ENCODE measurements at regions not wholly inside any gene's neighbourhood (a gene's known extent, or its start where the extent isn't known, plus 50 kb on each side); places are given as distances from the start of the nearest gene placed in this dataset.

DNA sequence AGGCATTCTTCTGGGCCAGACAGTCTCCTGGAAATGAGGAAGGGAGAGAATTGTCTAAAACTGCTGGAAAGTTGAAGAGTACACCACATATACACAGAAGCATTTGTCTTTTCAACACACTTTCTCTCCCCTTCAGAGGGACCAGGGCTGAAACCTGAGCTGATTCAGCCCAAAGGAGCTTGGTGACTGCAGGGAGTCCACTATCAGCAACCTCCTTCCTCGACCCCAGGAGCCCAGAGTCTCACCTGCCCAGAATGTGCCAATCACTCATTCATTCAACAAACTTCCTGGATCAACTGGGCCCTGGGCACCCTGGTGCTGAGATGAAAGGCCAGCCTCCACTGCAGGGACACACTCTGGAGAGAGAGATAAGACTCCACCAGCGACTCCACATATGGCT, 128.9 kb upstream of the VSTM2B start:
- TF ChIP-seq, protein P1, sequence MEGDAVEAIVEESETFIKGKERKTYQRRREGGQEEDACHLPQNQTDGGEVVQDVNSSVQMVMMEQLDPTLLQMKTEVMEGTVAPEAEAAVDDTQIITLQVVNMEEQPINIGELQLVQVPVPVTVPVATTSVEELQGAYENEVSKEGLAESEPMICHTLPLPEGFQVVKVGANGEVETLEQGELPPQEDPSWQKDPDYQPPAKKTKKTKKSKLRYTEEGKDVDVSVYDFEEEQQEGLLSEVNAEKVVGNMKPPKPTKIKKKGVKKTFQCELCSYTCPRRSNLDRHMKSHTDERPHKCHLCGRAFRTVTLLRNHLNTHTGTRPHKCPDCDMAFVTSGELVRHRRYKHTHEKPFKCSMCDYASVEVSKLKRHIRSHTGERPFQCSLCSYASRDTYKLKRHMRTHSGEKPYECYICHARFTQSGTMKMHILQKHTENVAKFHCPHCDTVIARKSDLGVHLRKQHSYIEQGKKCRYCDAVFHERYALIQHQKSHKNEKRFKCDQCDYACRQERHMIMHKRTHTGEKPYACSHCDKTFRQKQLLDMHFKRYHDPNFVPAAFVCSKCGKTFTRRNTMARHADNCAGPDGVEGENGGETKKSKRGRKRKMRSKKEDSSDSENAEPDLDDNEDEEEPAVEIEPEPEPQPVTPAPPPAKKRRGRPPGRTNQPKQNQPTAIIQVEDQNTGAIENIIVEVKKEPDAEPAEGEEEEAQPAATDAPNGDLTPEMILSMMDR (IDR thresholded peaks at IDR 0.05; ENCODE audit: low read depth, low read length): no peak
- no peak overlapping the region for H3K4me3 ChIP-seq (replicated peaks in 1 of 2; ENCODE audit: low read depth in 2 of 2, low read length in 2 of 2)

DNA sequence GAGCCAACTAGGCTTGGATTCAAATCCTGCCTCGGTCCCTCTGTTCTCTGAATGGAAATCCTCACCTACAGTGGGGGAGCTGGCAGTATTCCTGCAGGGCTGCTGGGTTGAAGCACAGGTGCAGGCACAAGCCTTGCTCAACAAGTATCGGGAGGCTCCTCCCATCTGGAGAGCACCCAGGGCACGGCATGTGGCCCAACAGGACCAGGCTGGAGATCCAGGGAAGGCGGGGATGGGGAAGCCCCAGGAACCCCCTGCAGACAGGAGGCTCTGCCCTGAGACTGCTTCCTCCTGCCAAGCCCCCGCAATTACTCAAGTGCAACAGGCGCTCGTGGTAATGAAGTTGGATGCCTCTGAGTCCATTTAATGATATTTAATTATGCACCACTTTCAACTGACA, 128.0 kb upstream of the VSTM2B start:
- TF ChIP-seq, protein P1 (IDR thresholded peaks at IDR 0.05; ENCODE audit: low read depth, low read length): no peak
- no peak for DNase-seq (ENCODE audit: low read depth in 2 of 2)
- H3K4me3 ChIP-seq (replicated peaks in 1 of 2; ENCODE audit: low read depth in 2 of 2, low read length in 2 of 2): no peak overlapping the region

More for the DNA sequence above, 128.9 kb upstream of the VSTM2B start:
- DNase-seq (ENCODE audit: low read depth in 2 of 2): no peak

DNA sequence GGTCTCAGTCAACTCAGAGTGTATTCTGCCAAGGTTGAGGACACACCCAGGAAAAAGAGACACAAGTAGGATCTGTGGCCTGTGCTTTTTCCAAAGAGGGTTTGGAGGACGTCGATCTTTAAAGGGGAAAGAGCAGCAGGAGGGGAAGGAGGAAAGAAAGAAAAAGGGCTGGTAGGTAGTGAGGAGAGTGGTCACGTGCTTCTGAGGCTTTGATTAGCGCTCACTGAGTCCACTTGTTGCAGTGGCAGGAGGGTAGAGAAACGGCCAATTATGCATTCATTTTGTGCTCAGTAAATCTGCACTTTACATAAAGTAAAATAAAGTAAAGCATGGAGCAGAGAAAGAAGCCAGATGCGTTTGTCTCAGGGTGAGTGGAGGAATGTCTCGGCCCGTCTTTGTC, 126.0 kb upstream of the VSTM2B start:
- no peak overlapping the region for H3K4me3 ChIP-seq (replicated peaks in 1 of 2; ENCODE audit: low read depth in 2 of 2, low read length in 2 of 2)
- DNase-seq (ENCODE audit: low read depth in 2 of 2): no peak
- TF ChIP-seq, protein P1 (IDR thresholded peaks at IDR 0.05; ENCODE audit: low read depth, low read length): no peak

DNA sequence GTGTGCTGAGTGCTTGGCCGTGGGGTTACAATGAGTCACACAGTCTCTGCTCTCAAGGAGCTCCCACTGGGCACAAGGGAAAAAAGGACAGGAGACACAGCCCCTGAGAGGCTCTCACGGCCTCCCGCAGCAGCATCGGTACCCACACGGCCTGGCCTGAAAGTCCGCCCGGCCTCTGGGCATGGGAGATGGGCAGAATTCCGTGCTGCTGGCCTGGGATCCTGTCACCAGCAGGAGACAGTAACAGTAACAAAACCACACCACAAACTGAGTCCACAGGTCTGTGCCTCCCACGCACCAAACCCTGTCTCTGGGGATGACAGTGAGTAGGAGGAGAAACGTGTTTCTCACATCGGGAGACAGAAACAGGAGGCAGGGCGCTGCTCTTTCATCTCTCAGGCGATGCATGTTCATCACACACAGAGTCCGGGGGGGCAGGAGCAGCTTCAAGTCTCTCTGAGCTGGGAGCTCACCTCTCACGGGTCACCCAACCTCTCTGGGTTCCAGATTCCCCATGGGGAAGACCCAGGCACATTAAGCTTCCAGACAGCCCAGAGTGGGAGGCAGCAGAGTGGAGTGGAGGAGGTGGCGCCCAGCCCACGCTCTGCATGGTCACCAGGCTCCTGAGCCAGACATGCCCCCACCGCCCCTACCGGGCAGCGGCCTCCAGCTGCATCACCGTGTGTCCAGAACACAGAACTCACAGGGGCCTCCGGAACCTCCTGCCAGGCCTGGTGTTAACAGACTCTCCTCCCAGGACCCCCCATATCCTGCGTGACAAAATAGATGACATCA, 124.7 kb upstream of the VSTM2B start:
- no peak for DNase-seq (ENCODE audit: low read depth in 2 of 2)
- TF ChIP-seq, protein P1 (IDR thresholded peaks at IDR 0.05; ENCODE audit: low read depth, low read length): no peak
- no peak overlapping the region for H3K4me3 ChIP-seq (replicated peaks in 1 of 2; ENCODE audit: low read depth in 2 of 2, low read length in 2 of 2)

DNA sequence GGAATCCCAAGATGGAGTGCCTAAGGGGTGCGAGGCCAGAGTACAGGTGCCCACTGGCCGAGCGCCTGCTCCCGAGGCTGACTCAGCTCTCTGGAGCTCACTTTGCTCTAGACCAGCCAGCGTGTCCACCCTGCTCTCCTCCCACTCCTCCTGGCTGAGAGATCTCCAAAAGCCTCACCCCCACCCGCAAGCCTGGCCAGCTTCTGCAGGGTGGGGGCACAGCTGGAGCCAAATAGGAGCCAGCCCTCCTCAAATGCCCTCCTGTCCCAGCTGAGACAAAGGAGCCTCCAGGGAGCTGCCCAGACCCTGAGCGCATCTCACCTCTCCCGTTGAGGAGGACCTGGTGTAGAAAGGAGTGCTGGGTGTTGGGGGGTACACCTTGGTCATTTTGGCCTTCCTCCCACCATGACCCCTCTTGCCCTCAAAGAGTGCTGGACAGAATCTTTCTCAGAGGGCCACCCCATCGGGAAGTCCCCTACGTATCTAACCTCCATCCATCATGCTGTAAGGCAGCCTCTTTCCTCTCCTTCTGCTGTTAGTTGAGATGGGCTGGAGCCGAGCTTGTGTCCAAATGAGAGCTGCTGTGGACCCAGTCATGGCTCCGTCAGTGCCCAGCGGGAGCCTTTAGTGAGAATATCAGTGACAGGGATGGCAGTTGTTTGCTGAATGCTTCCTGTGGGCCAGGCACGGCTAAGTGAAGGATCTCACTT, 123.9 kb upstream of the VSTM2B start:
- TF ChIP-seq, protein P1 (IDR thresholded peaks at IDR 0.05; ENCODE audit: low read depth, low read length): no peak
- DNase-seq (ENCODE audit: low read depth in 2 of 2): no peak
- no peak overlapping the region for H3K4me3 ChIP-seq (replicated peaks in 1 of 2; ENCODE audit: low read depth in 2 of 2, low read length in 2 of 2)

DNA sequence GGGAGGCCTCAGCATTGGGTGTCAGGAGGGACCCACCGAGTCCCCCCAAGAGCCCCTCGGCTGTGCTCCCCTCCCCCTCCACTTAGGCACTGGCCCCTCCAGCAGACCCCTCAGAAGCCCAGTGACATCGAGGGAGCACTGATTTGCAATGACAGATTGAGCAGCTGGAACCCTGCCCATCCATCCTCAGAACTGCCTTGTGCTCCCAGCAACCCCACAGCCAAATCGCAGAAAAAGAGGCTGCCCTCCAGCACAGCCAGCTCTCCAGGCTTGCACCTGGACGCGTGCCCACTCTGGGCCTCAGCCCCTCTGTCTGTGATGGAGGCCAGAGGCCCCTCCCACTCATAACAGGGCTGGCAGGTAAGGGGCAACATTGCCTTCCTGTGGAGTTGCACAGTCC, 123.2 kb upstream of the VSTM2B start:
- TF ChIP-seq, protein P1 (IDR thresholded peaks at IDR 0.05; ENCODE audit: low read depth, low read length): no peak
- H3K4me3 ChIP-seq (replicated peaks in 1 of 2; ENCODE audit: low read depth in 2 of 2, low read length in 2 of 2): no peak overlapping the region
- DNase-seq (ENCODE audit: low read depth in 2 of 2): no peak

Data from cardiac fibroblast (primary cell).